ENCODE measurements at regions not wholly inside any gene's neighbourhood (a gene's known extent, or its start where the extent isn't known, plus 50 kb on each side); places are given as distances from the start of the nearest gene placed in this dataset.
"Not testable (repeated sequence)": the region's sequence is repeated elsewhere in the genome, so short reads cannot be mapped to it uniquely, and the experiment has no call there.

GRCh38 chr6:76764057-76764456 is 691.6 kb upstream of the IMPG1 start:
- DNase-seq, result no peak

GRCh38 chr6:76752841-76753240 is 680.4 kb upstream of the IMPG1 start:
- no peak for DNase-seq

DNA sequence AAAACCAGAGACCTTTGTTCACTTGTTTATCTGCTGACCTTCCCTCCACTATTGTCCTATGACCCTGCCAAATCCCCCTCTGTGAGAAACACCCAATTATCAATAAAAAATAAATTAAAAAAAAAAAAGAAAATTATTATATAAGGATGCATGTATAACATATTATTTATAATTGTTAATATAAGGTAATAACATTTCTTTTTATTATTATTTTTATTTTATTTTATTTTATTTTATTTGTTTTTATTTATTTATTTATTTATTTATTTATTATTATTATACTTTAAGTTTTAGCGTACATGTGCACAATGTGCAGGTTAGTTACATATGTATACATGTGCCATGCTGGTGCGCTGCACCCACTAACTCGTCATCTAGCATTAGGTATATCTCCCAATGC is 672.9 kb upstream of the IMPG1 start:
- DNase-seq, result not testable (repeated sequence)

GRCh38 chr6:76744151-76744720 is 671.8 kb upstream of the IMPG1 start:
- not testable (repeated sequence) for DNase-seq

GRCh38 chr6:76742919-76743318 is 670.5 kb upstream of the IMPG1 start:
- DNase-seq, result no peak

DNA sequence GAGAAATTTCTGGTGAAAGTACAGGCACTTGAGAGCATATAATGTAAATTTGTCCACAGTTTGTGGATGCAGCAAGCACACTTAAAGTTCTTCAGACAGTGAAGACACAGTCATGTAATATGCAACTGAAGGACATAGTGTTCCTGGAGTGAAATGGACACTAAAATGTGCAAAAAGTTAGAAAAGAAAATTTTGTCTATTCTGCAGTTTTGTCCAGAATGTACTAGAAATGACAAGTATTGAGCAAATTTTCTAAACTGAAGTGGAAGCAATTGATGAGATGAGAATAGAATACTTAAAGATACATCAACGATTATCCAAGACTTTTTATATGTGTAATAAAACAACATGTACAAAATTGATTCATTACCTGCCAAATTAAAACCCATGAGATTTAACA is 647.0 kb upstream of the IMPG1 start:
- DNase-seq, result no peak

GRCh38 chr6:76708641-76709331 is 636.3 kb upstream of the IMPG1 start:
- DNase-seq, result peak; percentile 48

GRCh38 chr6:76707630-76708029 is 635.2 kb upstream of the IMPG1 start:
- DNase-seq, result no peak

DNA sequence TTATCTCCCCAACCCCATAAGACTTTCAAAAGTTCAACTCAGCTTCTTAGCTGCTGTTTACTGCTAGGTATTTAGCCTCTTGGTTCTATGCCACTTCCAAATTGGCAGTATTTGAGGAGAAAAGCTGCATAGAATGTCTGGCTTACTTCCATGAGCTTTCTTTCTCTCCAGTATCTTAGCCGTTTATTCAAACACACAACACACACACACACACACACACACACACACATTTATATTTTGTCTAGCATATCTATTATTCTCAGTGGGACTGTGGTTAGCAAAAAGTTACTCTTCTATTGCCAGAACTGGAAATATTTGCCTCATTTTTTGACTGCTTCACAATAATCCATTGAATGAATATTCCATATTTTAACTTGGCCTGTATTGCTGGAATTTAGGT is 634.2 kb upstream of the IMPG1 start:
- DNase-seq, result no peak

DNA sequence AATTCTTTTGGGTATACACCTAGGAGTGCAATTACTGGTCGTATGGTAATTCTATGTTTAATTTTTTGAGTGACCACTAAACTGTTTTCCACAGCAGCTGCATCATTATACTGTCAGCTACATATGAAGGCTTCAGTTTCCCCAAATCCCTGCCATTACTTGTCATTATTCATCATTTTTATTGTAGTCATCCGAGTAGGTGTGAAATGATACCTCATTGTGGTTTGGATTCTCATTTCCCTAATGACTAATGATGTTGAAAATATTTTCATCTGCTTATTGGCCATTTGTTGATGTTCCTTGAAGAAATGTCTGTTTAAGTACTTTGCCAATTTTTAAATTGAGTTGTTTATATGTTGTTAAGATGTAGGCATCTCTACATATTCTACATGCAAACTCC is 633.6 kb upstream of the IMPG1 start:
- no peak for DNase-seq

DNA sequence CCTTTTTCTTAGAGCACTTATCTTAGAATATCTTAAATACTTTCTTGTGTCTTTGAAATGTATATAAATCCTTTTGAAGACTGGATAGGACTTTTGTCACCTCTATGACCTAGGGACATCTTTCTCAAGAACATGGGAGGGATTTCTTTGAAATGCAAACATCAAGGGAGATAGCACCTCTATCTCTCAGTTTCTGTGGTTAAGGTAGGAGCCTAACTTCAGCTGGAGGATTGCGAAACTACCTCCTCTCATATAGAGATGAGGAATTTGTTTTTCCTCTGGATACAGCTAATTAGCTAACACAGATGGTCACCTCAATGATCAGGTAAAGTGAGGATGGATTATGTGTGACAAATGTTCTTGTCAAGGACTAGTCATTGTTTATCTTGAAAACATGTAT is 631.3 kb upstream of the IMPG1 start:
- no peak for DNase-seq

- no peak for DNase-seq
Observed at GRCh38 chr6:76703285-76703684, 630.8 kb upstream of the IMPG1 start.

DNA sequence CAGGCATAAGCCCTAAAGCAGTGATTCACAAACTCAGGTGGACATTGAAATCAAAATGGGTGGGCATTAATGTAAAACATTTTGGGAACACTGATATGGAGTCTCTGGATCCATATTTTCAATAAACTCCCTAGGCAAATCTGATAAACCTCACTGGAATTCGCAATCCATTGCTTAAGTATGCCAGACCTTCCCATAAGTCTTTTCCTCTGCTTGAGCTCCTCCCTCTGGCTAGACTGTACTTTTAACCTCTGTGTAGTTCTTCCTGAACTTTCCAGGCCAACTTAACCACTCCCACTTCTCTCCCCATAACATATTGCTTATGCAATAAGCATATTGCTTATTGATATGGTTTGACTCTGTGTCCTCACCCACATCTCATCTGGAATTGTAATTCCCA is 629.7 kb upstream of the IMPG1 start:
- no peak for DNase-seq

GRCh38 chr6:76701610-76702009 is 629.1 kb upstream of the IMPG1 start:
- DNase-seq, result no peak

GRCh38 chr6:76697585-76697984 is 625.1 kb upstream of the IMPG1 start:
- peak; percentile 65 for DNase-seq

- no peak for DNase-seq
Observed at GRCh38 chr6:76694795-76695194, 622.3 kb upstream of the IMPG1 start.

- DNase-seq, result peak; percentile 66
Observed at GRCh38 chr6:76684875-76685274, 612.4 kb upstream of the IMPG1 start.

- DNase-seq, result no peak
Observed at GRCh38 chr6:76683985-76684384, 611.5 kb upstream of the IMPG1 start.

- DNase-seq, result peak; percentile 73
Observed at GRCh38 chr6:76682842-76683241, 610.4 kb upstream of the IMPG1 start.

- DNase-seq, result no peak
Observed at GRCh38 chr6:76681781-76682180, 609.3 kb upstream of the IMPG1 start.

- DNase-seq, result no peak
Observed at GRCh38 chr6:76677017-76677416, 604.6 kb upstream of the IMPG1 start.

GRCh38 chr6:76671751-76672150 is 599.3 kb upstream of the IMPG1 start:
- DNase-seq, result no peak

DNA sequence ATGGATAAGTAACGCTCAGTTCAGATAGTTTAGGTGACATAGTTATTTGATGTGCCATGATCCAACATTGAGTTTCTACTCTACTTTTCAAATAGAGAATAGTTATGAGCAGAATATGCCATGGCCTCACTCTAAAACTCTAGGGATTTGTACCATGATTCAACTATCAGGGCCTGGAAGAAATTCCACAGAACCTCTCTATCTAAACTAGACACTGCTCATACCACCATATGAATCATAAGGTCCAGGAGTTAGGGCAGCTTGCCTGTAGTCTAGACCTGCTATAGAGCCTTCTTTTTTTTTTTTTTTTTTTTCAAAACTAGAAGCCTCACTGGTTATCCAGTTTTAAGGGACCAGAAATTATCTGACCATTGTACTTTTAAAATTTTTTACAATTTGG is 571.8 kb upstream of the IMPG1 start:
- DNase-seq, result no peak

- DNase-seq, result no peak
Observed at GRCh38 chr6:76639941-76640340, 567.5 kb upstream of the IMPG1 start.

DNA sequence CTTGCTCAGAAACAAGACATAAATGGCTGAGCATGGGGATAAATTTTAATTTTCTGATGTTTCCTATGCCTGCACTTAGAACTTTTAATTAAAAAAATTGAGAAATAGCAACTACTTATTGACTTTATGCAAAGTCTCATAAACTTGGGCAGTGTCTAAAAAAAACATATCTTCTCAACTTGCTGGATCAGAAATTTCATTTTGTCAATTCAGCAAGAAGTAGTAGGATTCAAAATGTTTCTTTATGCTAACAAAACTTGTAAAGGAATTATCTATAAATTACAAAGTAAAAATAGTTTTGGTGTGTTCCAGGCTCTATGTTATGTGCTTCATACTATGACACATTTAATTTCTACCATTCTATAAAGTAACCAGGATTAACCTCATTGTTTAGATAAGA is 562.2 kb upstream of the IMPG1 start:
- DNase-seq, result no peak

Measured in DMS53 (cell line).